Karpas-422 (cell line): ENCODE measurements at regions not wholly inside any gene's neighbourhood (a gene's known extent, or its start where the extent isn't known, plus 50 kb on each side); places are given as distances from the start of the nearest gene placed in this dataset.

Experiments used
- DNase-seq: peaks from one replicate; pipeline ENCODE4 v3.0.0-alpha.2; 2015
- H2AFZ ChIP-seq: fragments of 200-600 bp; sonication (generic); 2 replicates; pipeline ENCODE4 v1.6.1; 2014; ENCODE audit warnings: antibody characterized with exemption, low read length, mixed read lengths
- H3K27ac ChIP-seq: fragments of 200-600 bp; sonication (generic); 2 replicates; pipeline ENCODE4 v1.5.1; 2014; ENCODE audit warnings: mild to moderate bottlenecking, low read length, moderate library complexity
- H3K27me3 ChIP-seq: fragments of 200-600 bp; sonication (generic); 2 replicates; pipeline ENCODE4 v1.6.1; 2014; ENCODE audit warnings: low read length, mixed read lengths
- H3K36me3 ChIP-seq: fragments of 200-600 bp; sonication (generic); 2 replicates; pipeline ENCODE4 v1.6.1; 2014; ENCODE audit warnings: low read length, mixed read lengths; ENCODE audit not compliant: insufficient read depth
- H3K4me1 ChIP-seq: fragments of 200-600 bp; sonication (generic); 2 replicates; pipeline ENCODE4 v1.6.1; 2014; ENCODE audit warnings: mild to moderate bottlenecking, low read length, mixed read lengths
- H3K4me2 ChIP-seq: fragments of 200-600 bp; sonication (generic); 2 replicates; pipeline ENCODE4 v1.6.1; 2014; ENCODE audit warnings: low read length, low read depth, mild to moderate bottlenecking; ENCODE audit not compliant: poor library complexity, severe bottlenecking
- H3K4me3 ChIP-seq: fragments of 200-600 bp; sonication (generic); 2 replicates; pipeline ENCODE4 v1.5.1; 2014; ENCODE audit warnings: mild to moderate bottlenecking, antibody characterized with exemption, low read length, mixed read lengths
- H3K79me2 ChIP-seq: fragments of 200-600 bp; sonication (generic); 2 replicates; pipeline ENCODE4 v1.6.1; 2014; ENCODE audit warnings: mild to moderate bottlenecking, low read length, mixed read lengths
- H3K9ac ChIP-seq: fragments of 200-600 bp; sonication (generic); 2 replicates; pipeline ENCODE4 v1.6.0; 2014; ENCODE audit warnings: low read length
- H3K9me2 ChIP-seq: fragments of 200-600 bp; sonication (generic), shearing (Covaris generic); replicated peaks from 2 replicates; pipeline ENCODE4 v1.6.0; 2014; ENCODE audit warnings: mild to moderate bottlenecking, low read length, moderate library complexity; ENCODE audit not compliant: insufficient read depth
- H3K9me3 ChIP-seq: fragments of 300-700, 200-600 bp; sonication (generic); 2 replicates; pipeline ENCODE4 v1.6.1; 2014; ENCODE audit warnings: low read length, mixed read lengths
- H4K20me1 ChIP-seq: fragments of 200-600 bp; sonication (generic); 2 replicates; pipeline ENCODE4 v1.6.1; 2014; ENCODE audit warnings: mild to moderate bottlenecking, antibody characterized with exemption, low read length, low read depth; ENCODE audit not compliant: insufficient read depth

DNA sequence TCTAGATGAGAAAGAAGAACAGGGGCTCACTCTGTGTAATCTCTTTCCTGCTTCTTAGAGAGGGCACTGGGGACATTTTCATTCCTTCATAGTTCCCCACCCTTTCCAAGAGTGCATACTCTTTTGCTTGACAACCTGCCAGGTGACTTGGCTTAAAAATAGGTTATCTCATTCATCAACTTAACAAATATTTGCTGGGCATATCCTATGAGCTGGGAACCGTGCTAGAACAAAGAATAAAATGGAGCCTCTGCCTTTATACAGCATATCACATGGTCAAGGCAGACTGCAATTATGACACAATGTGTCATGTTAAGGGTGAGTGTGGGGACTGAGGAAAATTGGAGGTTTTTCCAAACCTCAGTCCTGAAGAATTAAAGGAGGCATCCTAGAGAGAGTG lies 209.8 kb upstream of the FOXA2 start:
- no peaks in the 10 kb centered on the region for H3K79me2 ChIP-seq
- no peaks in the 10 kb centered on the region for H4K20me1 ChIP-seq
- no peak overlapping the region for H2AFZ ChIP-seq
- no peak overlapping the region for H3K27ac ChIP-seq
- H3K4me3 ChIP-seq: no peak overlapping the region
- no peak overlapping the region for H3K9ac ChIP-seq
- no peaks in the 10 kb centered on the region for H3K36me3 ChIP-seq
- no peaks in the 10 kb centered on the region for H3K9me2 ChIP-seq
- H3K9me3 ChIP-seq: no peaks in the 10 kb centered on the region
- DNase-seq: no peak
- no peak overlapping the region for H3K4me2 ChIP-seq
- no peaks in the 10 kb centered on the region for H3K4me1 ChIP-seq
- no peaks in the 10 kb centered on the region; the same call in 1 of the 2 replicates for H3K27me3 ChIP-seq

DNA sequence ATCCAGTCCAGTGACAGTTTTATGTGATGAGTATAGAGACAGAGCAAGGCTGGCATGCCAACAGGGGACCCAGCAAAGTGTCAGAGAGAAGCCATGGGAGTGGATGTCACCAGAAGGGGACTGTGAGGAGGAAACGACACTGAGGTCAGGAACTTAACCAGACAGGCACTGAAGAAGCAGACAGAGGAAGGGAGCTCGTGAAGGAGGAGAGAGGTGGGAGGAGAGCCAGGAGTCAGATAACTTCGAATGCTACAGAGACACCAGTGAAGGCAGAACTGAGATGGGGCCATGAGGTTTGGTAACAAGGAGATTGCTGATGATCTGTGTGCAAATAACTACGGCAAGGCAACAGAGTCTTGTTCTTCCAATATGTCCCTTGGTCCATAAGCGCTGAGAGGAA lies 211.1 kb upstream of the FOXA2 start:
- H2AFZ ChIP-seq: no peak overlapping the region
- H3K36me3 ChIP-seq: no peaks in the 10 kb centered on the region
- H3K27ac ChIP-seq: no peak overlapping the region
- H3K79me2 ChIP-seq: no peaks in the 10 kb centered on the region
- H3K27me3 ChIP-seq: no peaks in the 10 kb centered on the region; the same call in 1 of the 2 replicates
- no peak overlapping the region for H3K4me2 ChIP-seq
- no peaks in the 10 kb centered on the region for H3K9me3 ChIP-seq
- H3K9ac ChIP-seq: no peak overlapping the region
- H3K9me2 ChIP-seq: no peaks in the 10 kb centered on the region
- no peaks in the 10 kb centered on the region for H3K4me1 ChIP-seq
- no peaks in the 10 kb centered on the region for H4K20me1 ChIP-seq
- H3K4me3 ChIP-seq: no peak overlapping the region
- no peak for DNase-seq

DNA sequence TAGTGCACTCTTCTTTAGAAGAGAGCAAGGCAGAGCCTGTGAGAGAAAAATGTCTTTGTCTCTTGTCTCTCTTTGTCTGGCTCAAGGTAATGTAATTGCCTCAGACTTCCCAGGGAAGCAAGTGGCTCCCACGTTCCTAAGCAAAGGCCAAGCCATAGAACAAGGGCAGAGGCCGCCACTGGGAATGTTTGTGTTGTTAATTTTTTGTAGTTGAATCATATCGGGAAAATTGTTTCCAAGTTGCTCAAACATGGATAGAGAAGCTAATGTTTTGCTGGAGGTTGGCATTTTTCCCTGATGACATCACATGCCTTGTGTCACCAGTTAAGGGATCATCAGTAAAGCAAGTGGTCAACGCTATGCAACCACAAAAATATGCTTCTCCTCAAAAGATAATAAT lies 211.5 kb upstream of the FOXA2 start:
- H4K20me1 ChIP-seq: no peaks in the 10 kb centered on the region
- no peaks in the 10 kb centered on the region for H3K9me2 ChIP-seq
- H3K27ac ChIP-seq: no peak overlapping the region
- H2AFZ ChIP-seq: no peak overlapping the region
- no peaks in the 10 kb centered on the region for H3K9me3 ChIP-seq
- H3K4me3 ChIP-seq: no peak overlapping the region
- no peak for DNase-seq
- no peaks in the 10 kb centered on the region for H3K79me2 ChIP-seq
- H3K27me3 ChIP-seq: no peaks in the 10 kb centered on the region; the same call in 1 of the 2 replicates
- H3K36me3 ChIP-seq: no peaks in the 10 kb centered on the region
- H3K9ac ChIP-seq: no peak overlapping the region
- no peak overlapping the region for H3K4me2 ChIP-seq
- H3K4me1 ChIP-seq: no peaks in the 10 kb centered on the region

- H3K36me3 ChIP-seq: no peaks in the 10 kb centered on the region
- H4K20me1 ChIP-seq: no peaks in the 10 kb centered on the region
- no peak overlapping the region for H3K9ac ChIP-seq
- H3K79me2 ChIP-seq: no peaks in the 10 kb centered on the region
- no peak overlapping the region for H2AFZ ChIP-seq
- no peaks in the 10 kb centered on the region for H3K4me1 ChIP-seq
- H3K27ac ChIP-seq: no peak overlapping the region
- H3K9me3 ChIP-seq: no peaks in the 10 kb centered on the region
- H3K27me3 ChIP-seq: no peaks in the 10 kb centered on the region; the same call in 1 of the 2 replicates
- no peak overlapping the region for H3K4me3 ChIP-seq
- no peak overlapping the region for H3K4me2 ChIP-seq
- H3K9me2 ChIP-seq: no peaks in the 10 kb centered on the region
- no peak for DNase-seq
Measured at GRCh38 chr20:22796469-22797077, 212.2 kb upstream of the FOXA2 start.

- DNase-seq: no peak
- H3K79me2 ChIP-seq: no peaks in the 10 kb centered on the region
- H3K9me3 ChIP-seq: no peaks in the 10 kb centered on the region
- H3K9me2 ChIP-seq: no peaks in the 10 kb centered on the region
- H3K4me2 ChIP-seq: no peak overlapping the region
- H3K36me3 ChIP-seq: no peaks in the 10 kb centered on the region
- H3K9ac ChIP-seq: no peak overlapping the region
- H4K20me1 ChIP-seq: no peaks in the 10 kb centered on the region
- H2AFZ ChIP-seq: no peak overlapping the region
- H3K4me3 ChIP-seq: no peak overlapping the region
- H3K27me3 ChIP-seq: no peaks in the 10 kb centered on the region; the same call in 1 of the 2 replicates
- H3K4me1 ChIP-seq: no peaks in the 10 kb centered on the region
- H3K27ac ChIP-seq: no peak overlapping the region
Measured at GRCh38 chr20:22797103-22797502, 212.7 kb upstream of the FOXA2 start.

DNA sequence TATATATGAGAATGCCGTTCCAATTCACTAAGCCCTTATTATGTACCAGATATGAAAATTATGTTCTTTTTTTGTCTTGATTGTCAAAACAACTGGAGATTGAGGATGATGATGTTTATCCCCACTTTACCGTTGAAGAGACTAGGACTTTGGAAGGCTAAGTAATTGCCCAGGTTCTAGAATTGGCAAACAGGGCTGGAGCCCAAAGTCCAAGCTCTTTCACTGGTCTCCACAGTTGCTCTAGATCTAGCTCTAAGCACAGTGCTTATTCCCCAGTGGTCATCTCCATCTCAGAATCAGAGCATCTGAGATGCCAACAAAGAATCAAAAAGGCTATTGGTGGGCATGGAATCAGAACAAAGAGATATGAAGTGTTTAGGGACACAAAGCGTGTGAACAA lies 215.3 kb upstream of the FOXA2 start:
- Histone ChIP-seq H3K36me3 (no peaks in the 10 kb centered on the region), H3K79me2 (no peaks in the 10 kb centered on the region), H3K9me2 (no peaks in the 10 kb centered on the region), H3K4me1 (no peaks in the 10 kb centered on the region), H3K9me3 (no peaks in the 10 kb centered on the region), H4K20me1 (no peaks in the 10 kb centered on the region), H3K9ac (no peak overlapping the region), H3K27ac (no peak overlapping the region), H3K4me3 (no peak overlapping the region), H3K27me3 (no peaks in the 10 kb centered on the region), H2AFZ (no peak overlapping the region), H3K4me2 (no peak overlapping the region)
- DNase-seq: no peak

- H3K27me3 ChIP-seq: no peaks in the 10 kb centered on the region
- no peak overlapping the region for H3K27ac ChIP-seq
- no peak overlapping the region for H3K4me2 ChIP-seq
- DNase-seq: no peak
- H3K4me3 ChIP-seq: no peak overlapping the region
- H3K36me3 ChIP-seq: no peaks in the 10 kb centered on the region
- no peak overlapping the region for H2AFZ ChIP-seq
- H3K9me2 ChIP-seq: no peaks in the 10 kb centered on the region
- no peaks in the 10 kb centered on the region for H4K20me1 ChIP-seq
- H3K79me2 ChIP-seq: no peaks in the 10 kb centered on the region
- no peaks in the 10 kb centered on the region for H3K9me3 ChIP-seq
- H3K9ac ChIP-seq: no peak overlapping the region
- H3K4me1 ChIP-seq: no peaks in the 10 kb centered on the region
Measured at GRCh38 chr20:22800129-22800528, 215.8 kb upstream of the FOXA2 start.

- Histone ChIP-seq H3K4me1 (no peaks in the 10 kb centered on the region), H3K9me2 (no peaks in the 10 kb centered on the region), H2AFZ (no peak overlapping the region), H3K9ac (no peak overlapping the region), H3K27ac (no peak overlapping the region), H4K20me1 (no peaks in the 10 kb centered on the region), H3K27me3 (no peaks in the 10 kb centered on the region), H3K79me2 (no peaks in the 10 kb centered on the region), H3K36me3 (no peaks in the 10 kb centered on the region), H3K4me3 (no peak overlapping the region), H3K4me2 (no peak overlapping the region), H3K9me3 (no peaks in the 10 kb centered on the region)
- DNase-seq: no peak
Measured at GRCh38 chr20:22801528-22801927, 217.2 kb upstream of the FOXA2 start.

DNA sequence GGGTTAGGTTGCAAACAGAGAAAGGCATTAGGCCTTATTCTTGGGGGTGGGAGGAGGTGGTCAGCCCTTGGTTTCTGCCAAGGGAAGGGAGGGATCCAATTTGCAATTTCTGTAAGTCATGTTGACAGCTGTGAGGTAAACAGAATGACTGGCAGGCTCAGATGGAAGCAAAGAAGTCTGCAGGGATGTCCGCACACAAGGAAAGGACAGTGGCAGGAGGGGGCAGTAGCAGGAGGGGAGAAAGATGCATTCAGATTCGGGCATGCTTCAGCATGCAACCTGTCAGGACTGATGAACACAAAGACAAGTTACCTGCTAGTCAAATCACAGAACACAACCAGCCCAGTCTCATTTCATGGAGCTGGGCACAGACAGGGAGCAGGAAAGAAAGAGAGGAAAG lies 217.9 kb upstream of the FOXA2 start:
- no peak overlapping the region for H3K4me3 ChIP-seq
- no peak overlapping the region for H2AFZ ChIP-seq
- H3K27me3 ChIP-seq: no peaks in the 10 kb centered on the region
- H3K36me3 ChIP-seq: no peaks in the 10 kb centered on the region
- H3K4me1 ChIP-seq: no peaks in the 10 kb centered on the region
- H3K9ac ChIP-seq: no peak overlapping the region
- no peak overlapping the region for H3K27ac ChIP-seq
- no peak overlapping the region for H3K4me2 ChIP-seq
- H3K9me3 ChIP-seq: no peaks in the 10 kb centered on the region
- DNase-seq: no peak
- no peaks in the 10 kb centered on the region for H4K20me1 ChIP-seq
- H3K79me2 ChIP-seq: no peaks in the 10 kb centered on the region
- H3K9me2 ChIP-seq: no peaks in the 10 kb centered on the region
